H1 (cell line): ENCODE measurements at regions not wholly inside any gene's neighbourhood (a gene's known extent, or its start where the extent isn't known, plus 50 kb on each side); places are given as distances from the start of the nearest gene placed in this dataset.

Experiments
- CTCF ChIA-PET: fragments of 300-600 bp; sonication (Branson Sonifier 250); formaldehyde crosslinking; loops from one replicate; lab custom pipeline; 2021; ENCODE audit not compliant: partially characterized antibody; lab: Charles Lee
- POLR2A ChIA-PET: fragments of 300-600 bp; sonication (Branson Sonifier 250); formaldehyde crosslinking; loops from one replicate; lab custom pipeline; 2021; ENCODE audit warnings: inconsistent platforms; ENCODE audit not compliant: partially characterized antibody; lab: Charles Lee
- DNase-seq, 2 experiments: peaks; one replicate each; pipeline versions ENCODE4 v3.0.0 to v3.0.0-alpha.2; 2010 to 2022; ENCODE audit warnings: low spot score in 2 of 2, low read depth in 1 of 2, mixed read lengths in 1 of 2
- FAIRE-seq: peaks from 2 replicates; lab custom pipeline; 2011; peaks lifted over from hg19 to GRCh38; lab: Jason Lieb, UNC
- H2AFZ ChIP-seq: 2 replicates; pipeline ENCODE4 v1.8.1; 2012; ENCODE audit warnings: low read length, inconsistent platforms
- H2AK5ac ChIP-seq: 2 replicates; pipeline ENCODE4 v1.6.1; 2013; ENCODE audit warnings: low read depth, low read length
- H2BK120ac ChIP-seq: replicated peaks from 2 replicates; pipeline ENCODE3; 2013; ENCODE audit warnings: low read depth, low read length, inconsistent platforms
- H2BK12ac ChIP-seq: 2 replicates; pipeline ENCODE4 v1.6.1; 2013; ENCODE audit warnings: low read depth, low read length
- H2BK15ac ChIP-seq: 2 replicates; pipeline ENCODE4 v1.6.1; 2013; ENCODE audit warnings: low read length
- H2BK20ac ChIP-seq: 2 replicates; pipeline ENCODE4 v1.6.1; 2013; ENCODE audit warnings: low read length
- H2BK5ac ChIP-seq: 2 replicates; pipeline ENCODE4 v1.6.1; 2013; ENCODE audit warnings: low read depth, low read length
- H3K14ac ChIP-seq: 2 replicates; pipeline ENCODE4 v1.6.1; 2013; ENCODE audit warnings: inconsistent platforms; ENCODE audit not compliant: insufficient read length
- H3K18ac ChIP-seq: 2 replicates; pipeline ENCODE4 v1.6.1; 2013; ENCODE audit warnings: low read length; ENCODE audit errors: extremely low read depth
- H3K23ac ChIP-seq: 2 replicates; pipeline ENCODE4 v1.6.1; 2013; ENCODE audit warnings: inconsistent platforms; ENCODE audit not compliant: insufficient read length
- H3K23me2 ChIP-seq: 2 replicates; pipeline ENCODE4 v1.6.1; 2013; ENCODE audit warnings: low read depth, low read length
- H3K27ac ChIP-seq: 2 replicates; pipeline ENCODE4 v1.6.1; 2011; ENCODE audit warnings: low read depth, low read length, inconsistent platforms
- H3K27me3 ChIP-seq, 4 experiments: replicated peaks in 1 of 4; 1 replicate in 1 of 4; 2 replicates in 3 of 4; pipeline versions ENCODE4 v1.6.1 to v1.8.1; 2011 to 2013; ENCODE audit warnings: low read length in 3 of 4, mild to moderate bottlenecking in 3 of 4, inconsistent platforms in 2 of 4, mixed read lengths in 2 of 4, moderate library complexity in 1 of 4; ENCODE audit not compliant: control insufficient read depth in 3 of 4, insufficient read depth in 3 of 4; ENCODE audit errors: extremely low read depth in 1 of 4
- H3K36me3 ChIP-seq, 4 experiments: 2 replicates each; pipeline versions ENCODE4 v1.6.1 to v1.8.1; 2011 to 2013; ENCODE audit warnings: mild to moderate bottlenecking in 4 of 4, low read length in 3 of 4, moderate library complexity in 2 of 4, control low read depth in 1 of 4, inconsistent platforms in 1 of 4; ENCODE audit not compliant: insufficient read depth in 4 of 4, control insufficient read depth in 2 of 4
- H3K4ac ChIP-seq: replicated peaks from 2 replicates; pipeline ENCODE3; 2013; ENCODE audit warnings: low read length, low read depth, mixed read lengths, inconsistent platforms; ENCODE audit not compliant: insufficient read length
- H3K4me1 ChIP-seq, 4 experiments: replicated peaks in 1 of 4; 1 replicate in 1 of 4; 2 replicates in 3 of 4; pipeline versions ENCODE4 v1.6.1 to v1.8.1; 2011 to 2013; ENCODE audit warnings: low read length in 3 of 4, inconsistent platforms in 2 of 4, mixed read lengths in 1 of 4; ENCODE audit not compliant: insufficient read depth in 4 of 4, control insufficient read depth in 3 of 4
- H3K4me2 ChIP-seq, 2 experiments: 2 replicates each; pipeline versions ENCODE4 v1.6.1 to v1.8.1; 2011 to 2013; ENCODE audit warnings: low read depth in 2 of 2, low read length in 2 of 2, control low read depth in 1 of 2, inconsistent platforms in 1 of 2, mild to moderate bottlenecking in 1 of 2; ENCODE audit not compliant: insufficient read depth in 1 of 2
- H3K4me3 ChIP-seq, 4 experiments: fragments of 200-600, 300-600 bp in 1 of 4; sonication (generic), shearing (Covaris generic), sonication (Bioruptor Twin) in 1 of 4; 2 replicates each; pipeline versions ENCODE4 v1.5.1 to v1.8.1; 2011 to 2016; ENCODE audit warnings: low read length in 4 of 4, low read depth in 3 of 4, control low read depth in 2 of 4, inconsistent platforms in 2 of 4, mild to moderate bottlenecking in 2 of 4, mixed read lengths in 1 of 4, moderate library complexity in 1 of 4; ENCODE audit not compliant: insufficient read depth in 2 of 4; ENCODE audit errors: extremely low read depth in 1 of 4
- H3K56ac ChIP-seq: replicated peaks from 2 replicates; pipeline ENCODE3; 2013; ENCODE audit warnings: low read depth, mild to moderate bottlenecking, mixed read lengths, low read length, inconsistent platforms; ENCODE audit not compliant: insufficient read length
- H3K79me1 ChIP-seq: 2 replicates; pipeline ENCODE4 v1.6.1; 2013; ENCODE audit warnings: low read depth, low read length, control low read depth
- H3K79me2 ChIP-seq, 2 experiments: 2 replicates each; pipeline versions ENCODE4 v1.6.1 to v1.8.1; 2012 to 2013; ENCODE audit warnings: low read length in 2 of 2, mild to moderate bottlenecking in 2 of 2, inconsistent platforms in 1 of 2; ENCODE audit not compliant: insufficient read depth in 2 of 2, control insufficient read depth in 1 of 2
- H3K9ac ChIP-seq, 4 experiments: replicated peaks in 1 of 4; 1 replicate in 1 of 4; 2 replicates in 3 of 4; pipeline versions ENCODE4 v1.6.1 to v1.8.1; 2011 to 2013; ENCODE audit warnings: low read depth in 3 of 4, low read length in 3 of 4, control low read depth in 2 of 4, mild to moderate bottlenecking in 2 of 4, moderate library complexity in 2 of 4, inconsistent platforms in 1 of 4; ENCODE audit errors: extremely low read depth in 1 of 4
- H3K9me3 ChIP-seq, 2 experiments: 2 replicates each; pipeline versions ENCODE4 v1.6.1 to v1.8.1; 2012 to 2013; ENCODE audit warnings: mild to moderate bottlenecking in 2 of 2, moderate library complexity in 2 of 2, control low read depth in 1 of 2, inconsistent platforms in 1 of 2, low read depth in 1 of 2, low read length in 1 of 2, mixed read lengths in 1 of 2; ENCODE audit not compliant: insufficient read depth in 2 of 2
- H4K20me1 ChIP-seq, 2 experiments: replicated peaks in 1 of 2; 2 replicates each; pipeline versions ENCODE3 to v1.8.1; 2011 to 2013; ENCODE audit warnings: inconsistent platforms in 2 of 2, low read length in 2 of 2, mild to moderate bottlenecking in 1 of 2; ENCODE audit not compliant: insufficient read depth in 2 of 2, control insufficient read depth in 1 of 2
- H4K5ac ChIP-seq: 2 replicates; pipeline ENCODE4 v1.6.1; 2013; ENCODE audit warnings: low read length, low read depth, mixed read lengths, inconsistent platforms; ENCODE audit not compliant: insufficient read length
- H4K8ac ChIP-seq: 2 replicates; pipeline ENCODE4 v1.8.0; 2013; ENCODE audit warnings: mild to moderate bottlenecking, moderate library complexity, low read length, inconsistent platforms; ENCODE audit not compliant: insufficient read depth; ENCODE audit errors: extremely low read depth
- H4K91ac ChIP-seq: replicated peaks from 2 replicates; pipeline ENCODE3; 2013; ENCODE audit warnings: low read length, mixed read lengths, inconsistent platforms; ENCODE audit not compliant: insufficient read length
- ASH2L ChIP-seq: fragments of 200-600, 300-600 bp; sonication (generic); IDR thresholded peaks from one replicate; pipeline ENCODE4 v1.7.1; 2017; ENCODE audit warnings: low read length
- BCL11A ChIP-seq, 2 experiments: IDR thresholded peaks; one replicate each; pipeline ENCODE4 v1.6.1; 2011; ENCODE audit warnings: low read depth in 2 of 2, low read length in 2 of 2, mild to moderate bottlenecking in 2 of 2
- CBX5 ChIP-seq: fragments of 300-800, 300-1000 bp; sonication (generic); IDR thresholded peaks from 2 replicates; pipeline ENCODE4 v1.7.1; 2016; ENCODE audit warnings: antibody characterized with exemption, low read length, low read depth
- JUND ChIP-seq: IDR thresholded peaks from 2 replicates; pipeline ENCODE4 v1.6.1; 2011; ENCODE audit warnings: mild to moderate bottlenecking, improper control_type of control experiment, low read length
- PHF8 ChIP-seq: fragments of 200-600 bp; sonication (generic); conservative IDR thresholded peaks from 2 replicates; pipeline ENCODE4 v1.7.1; 2012; ENCODE audit warnings: low read depth, mild to moderate bottlenecking, inconsistent platforms, low read length, moderate library complexity
- POLR2AphosphoS5 ChIP-seq: IDR thresholded peaks from 2 replicates; pipeline ENCODE4 v1.6.1; 2011; ENCODE audit warnings: low read depth, low read length
- SAP30 ChIP-seq: fragments of 300-600 bp; sonication (generic); IDR thresholded peaks from 2 replicates; pipeline ENCODE4 v1.7.1; 2012; ENCODE audit warnings: low read length, moderate library complexity, mild to moderate bottlenecking, inconsistent platforms; ENCODE audit not compliant: insufficient read depth, insufficient replicate concordance
- SIX5 ChIP-seq: IDR thresholded peaks from 2 replicates; pipeline ENCODE4 v1.6.1; 2011; ENCODE audit warnings: mild to moderate bottlenecking, low read depth, low read length
- SP1 ChIP-seq: IDR thresholded peaks from 2 replicates; pipeline ENCODE4 v1.6.1; 2011; ENCODE audit warnings: low read depth, low read length
- TAF1 ChIP-seq: IDR thresholded peaks from 2 replicates; pipeline ENCODE4 v1.6.1; 2011; ENCODE audit warnings: mild to moderate bottlenecking, low read depth, low read length
- TBP ChIP-seq: IDR thresholded peaks from 2 replicates; pipeline ENCODE4 v1.6.1; 2011; ENCODE audit warnings: low read depth, low read length, improper control_type of control experiment
- WGBS, 2 experiments: shearing (Covaris generic) in 1 of 2; methylation state at CpG; one replicate each; pipeline versions ENCODE4 v1.1.6 to v1.1.7; 2013 to 2015; ENCODE audit warnings: low lambda C conversion rate in 2 of 2, mixed read lengths in 2 of 2, inconsistent platforms in 1 of 2, low coverage in 1 of 2, missing lambda C conversion rate in 1 of 2; ENCODE audit not compliant: insufficient replicate concordance in 2 of 2, insufficient coverage in 1 of 2, insufficient read length in 1 of 2; ENCODE audit errors: extremely low coverage in 1 of 2, missing lambda C conversion rate in 1 of 2; 5-methylcytosine and 5-hydroxymethylcytosine counted together
- TF ChIP-seq, protein P1 (sequence below): IDR thresholded peaks from 2 replicates; pipeline ENCODE4 v1.6.1; 2011; ENCODE audit warnings: low read length, improper control_type of control experiment
- TF ChIP-seq, protein P2 (sequence below): IDR thresholded peaks from 2 replicates; pipeline ENCODE4 v1.6.1; 2012; ENCODE audit warnings: low read length, inconsistent platforms

DNA sequence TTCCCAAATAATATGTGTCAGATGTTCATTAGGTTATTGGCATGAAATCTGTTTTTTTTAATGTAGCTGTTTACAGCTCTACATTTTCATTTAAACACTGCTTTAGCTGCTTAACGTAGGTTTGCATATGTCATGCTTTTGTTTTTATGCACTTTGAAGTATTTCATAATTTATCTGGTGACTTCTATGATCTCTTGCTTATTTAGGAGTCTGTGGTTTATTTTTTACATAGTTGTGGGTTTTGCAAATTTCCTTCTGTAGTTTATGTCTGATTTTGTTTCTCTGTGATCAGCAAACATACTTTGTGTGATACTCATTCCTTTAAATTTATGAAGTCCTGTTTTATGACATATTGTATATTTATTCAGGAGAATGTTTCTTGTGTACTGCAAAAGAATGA lies 606.5 kb upstream of the PFKP start:
- no peak overlapping the region for H4K5ac ChIP-seq
- no peak overlapping the region for H3K18ac ChIP-seq
- no peaks in the 10 kb centered on the region for H3K23me2 ChIP-seq
- no peak overlapping the region for H4K8ac ChIP-seq
- H3K14ac ChIP-seq, result no peak overlapping the region
- no peak overlapping the region for H4K91ac ChIP-seq
- H2BK5ac ChIP-seq, result no peak overlapping the region
- H3K4me3 ChIP-seq, result no peak overlapping the region
- WGBS, 2 experiments, result 92% methylated on average over 1 of the region's 1 CpG; no CpG with 5 or more reads in 1 of the 2 experiments
- ChIA-PET CTCF (interaction anchor here (0.7 to 1.0 kb wide), 2 partner anchors 10 to 177 kb away, joined by 3 read pairs; no protein-coding TSS in a partner anchor), POLR2A (no interaction called here)
- no peak overlapping the region for H3K4ac ChIP-seq
- H3K27me3 ChIP-seq, result peaks cover 0 to 1% (median 0%) of the 10 kb centered on the region in 4 experiments; a peak in 1 of 7 replicates
- peaks cover 0 to 4% (median 0%) of the 10 kb centered on the region in 4 experiments; a peak in 2 of 7 replicates for H3K4me1 ChIP-seq
- no peak overlapping the region for H2BK12ac ChIP-seq
- H2BK15ac ChIP-seq, result no peak overlapping the region
- H3K9ac ChIP-seq, result no peak overlapping the region
- H2AFZ ChIP-seq, result no peak overlapping the region
- H4K20me1 ChIP-seq, result no peaks in the 10 kb centered on the region
- H3K56ac ChIP-seq, result no peak overlapping the region
- no peaks in the 10 kb centered on the region for H3K36me3 ChIP-seq
- no peak overlapping the region for H3K4me2 ChIP-seq
- no peak overlapping the region for H2BK120ac ChIP-seq
- DNase-seq (no peak), FAIRE-seq (no peak)
- H3K27ac ChIP-seq, result no peak overlapping the region
- no peak overlapping the region for H2BK20ac ChIP-seq
- H2AK5ac ChIP-seq, result no peak overlapping the region
- H3K9me3 ChIP-seq, result peaks cover 0 to 6% of the 10 kb centered on the region in 2 experiments; a peak in 1 of 4 replicates
- H3K79me1 ChIP-seq, result no peaks in the 10 kb centered on the region
- H3K79me2 ChIP-seq, result no peaks in the 10 kb centered on the region
- no peak overlapping the region for H3K23ac ChIP-seq
- no peak for TF ChIP-seq SIX5
- no peak for TF ChIP-seq SP1
- no peak for TF ChIP-seq CBX5
- TF ChIP-seq JUND, result no peak
- TF ChIP-seq, protein P1, sequence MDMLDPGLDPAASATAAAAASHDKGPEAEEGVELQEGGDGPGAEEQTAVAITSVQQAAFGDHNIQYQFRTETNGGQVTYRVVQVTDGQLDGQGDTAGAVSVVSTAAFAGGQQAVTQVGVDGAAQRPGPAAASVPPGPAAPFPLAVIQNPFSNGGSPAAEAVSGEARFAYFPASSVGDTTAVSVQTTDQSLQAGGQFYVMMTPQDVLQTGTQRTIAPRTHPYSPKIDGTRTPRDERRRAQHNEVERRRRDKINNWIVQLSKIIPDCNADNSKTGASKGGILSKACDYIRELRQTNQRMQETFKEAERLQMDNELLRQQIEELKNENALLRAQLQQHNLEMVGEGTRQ, result no peak
- no peak for TF ChIP-seq BCL11A (IDR thresholded peaks at IDR 0.05; ENCODE audit: low read depth in 2 of 2, low read length in 2 of 2)
- no peak for TF ChIP-seq PHF8
- no peak for TF ChIP-seq TAF1
- TF ChIP-seq TBP, result no peak
- TF ChIP-seq ASH2L, result no peak
- TF ChIP-seq, protein P2, sequence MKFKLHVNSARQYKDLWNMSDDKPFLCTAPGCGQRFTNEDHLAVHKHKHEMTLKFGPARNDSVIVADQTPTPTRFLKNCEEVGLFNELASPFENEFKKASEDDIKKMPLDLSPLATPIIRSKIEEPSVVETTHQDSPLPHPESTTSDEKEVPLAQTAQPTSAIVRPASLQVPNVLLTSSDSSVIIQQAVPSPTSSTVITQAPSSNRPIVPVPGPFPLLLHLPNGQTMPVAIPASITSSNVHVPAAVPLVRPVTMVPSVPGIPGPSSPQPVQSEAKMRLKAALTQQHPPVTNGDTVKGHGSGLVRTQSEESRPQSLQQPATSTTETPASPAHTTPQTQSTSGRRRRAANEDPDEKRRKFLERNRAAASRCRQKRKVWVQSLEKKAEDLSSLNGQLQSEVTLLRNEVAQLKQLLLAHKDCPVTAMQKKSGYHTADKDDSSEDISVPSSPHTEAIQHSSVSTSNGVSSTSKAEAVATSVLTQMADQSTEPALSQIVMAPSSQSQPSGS, result no peak
- no peak for TF ChIP-seq SAP30
- TF ChIP-seq POLR2AphosphoS5, result no peak
